Activated naive CD8-positive, alpha-beta T cell treated with anti-CD3 and anti-CD28 coated beads, Interleukin-2, amount 50 U/mL, for 24 hours (primary cell): ENCODE measurements at regions not wholly inside any gene's neighbourhood (a gene's known extent, or its start where the extent isn't known, plus 50 kb on each side); places are given as distances from the start of the nearest gene placed in this dataset.

Experiments used
- ATAC-seq: fragments of 150-1000 bp; cut with Tn5 transposase; one replicate; pipeline ENCODE4 v1.10.0; 2021
- DNase-seq: peaks from one replicate; pipeline ENCODE4 v3.0.0; 2021
- H3K27ac Mint-ChIP-seq: one replicate; pipeline ENCODE4 v1.8.0; 2021; ENCODE audit warnings: mild to moderate bottlenecking, mixed read lengths
- H3K27me3 Mint-ChIP-seq: one replicate; pipeline ENCODE4 v1.8.0; 2021; ENCODE audit warnings: mixed read lengths
- H3K36me3 Mint-ChIP-seq: one replicate; pipeline ENCODE4 v1.8.0; 2021; ENCODE audit warnings: low read depth, mixed read lengths
- H3K4me1 Mint-ChIP-seq: one replicate; pipeline ENCODE4 v1.8.0; 2021; ENCODE audit warnings: mixed read lengths
- H3K4me3 Mint-ChIP-seq: one replicate; pipeline ENCODE4 v1.8.0; 2021; ENCODE audit warnings: mild to moderate bottlenecking, moderate library complexity, mixed read lengths
- H3K9me3 Mint-ChIP-seq: one replicate; pipeline ENCODE4 v1.8.0; 2021; ENCODE audit warnings: mixed read lengths

DNA sequence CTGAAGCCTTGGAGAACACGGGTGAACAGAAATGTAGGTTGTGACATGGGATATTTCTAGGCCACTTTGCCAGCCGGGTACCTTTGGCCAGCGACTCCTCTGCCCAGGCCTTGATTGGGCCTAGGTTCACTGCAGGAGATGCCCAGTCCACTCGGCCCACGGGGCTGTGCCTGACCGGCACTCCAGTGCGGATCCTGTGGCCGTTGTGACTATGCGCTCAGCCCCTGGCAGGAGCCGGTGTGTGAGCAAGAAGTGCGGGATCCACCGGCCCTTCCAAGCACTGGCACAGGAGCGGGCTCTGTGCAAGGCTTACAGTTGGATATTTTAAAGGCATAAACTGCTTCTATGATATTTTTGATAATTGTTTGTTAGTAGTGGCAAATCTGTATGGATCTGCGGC is 1042.5 kb upstream of the PCDH9 start:
- Mint-ChIP-seq H3K4me3 (no peak overlapping the region), H3K36me3 (no peaks in the 10 kb centered on the region), H3K27ac (no peak overlapping the region), H3K27me3 (no peaks in the 10 kb centered on the region), H3K9me3 (peaks cover 28% of the 10 kb centered on the region), H3K4me1 (no peaks in the 10 kb centered on the region)
- ATAC-seq (no peak), DNase-seq (no peak)

DNA sequence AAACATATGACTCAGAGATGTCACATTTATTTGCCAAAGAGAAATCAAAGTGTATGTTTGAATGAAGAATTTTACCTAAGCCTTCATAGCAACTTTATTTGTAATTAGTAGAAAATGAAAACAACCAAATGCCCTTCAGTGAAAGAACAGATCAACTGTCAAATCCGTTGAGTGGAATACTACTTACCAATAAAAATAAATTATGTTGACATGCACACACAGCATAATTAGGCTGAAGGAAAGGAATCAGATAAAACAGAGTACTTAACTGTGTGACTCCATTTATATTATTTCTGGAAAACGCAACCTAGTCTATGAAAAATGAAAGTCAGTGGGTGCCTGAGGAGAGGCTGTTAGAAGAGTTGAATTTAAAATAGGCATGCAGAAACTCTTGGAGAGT is 1034.6 kb upstream of the PCDH9 start:
- DNase-seq = no peak
- Mint-ChIP-seq H3K9me3 (no peaks in the 10 kb centered on the region), H3K27ac (no peak overlapping the region), H3K4me1 (no peaks in the 10 kb centered on the region), H3K4me3 (no peak overlapping the region), H3K27me3 (no peaks in the 10 kb centered on the region), H3K36me3 (no peaks in the 10 kb centered on the region)
- no peak for ATAC-seq

DNA sequence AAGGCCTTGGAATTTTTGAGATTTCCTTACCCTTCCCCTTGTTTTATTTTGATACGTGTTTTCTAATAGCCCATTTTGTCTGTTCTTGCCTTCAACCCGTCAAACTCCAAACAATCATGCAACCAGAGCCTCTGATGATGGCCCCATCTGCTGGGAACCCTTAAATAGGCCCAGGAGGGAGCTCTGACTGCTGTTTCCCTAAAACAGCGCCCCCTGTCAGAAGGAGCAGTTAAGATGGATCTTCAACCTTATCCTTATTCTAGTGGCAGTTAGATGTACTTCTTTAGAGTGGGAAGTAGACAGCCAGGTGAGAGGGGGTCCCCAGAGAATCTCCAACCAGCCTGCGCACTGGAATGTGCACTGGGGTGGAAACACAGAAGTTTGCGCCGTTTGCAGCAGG is 1031.0 kb upstream of the PCDH9 start:
- no peak overlapping the region for H3K27ac Mint-ChIP-seq
- no peaks in the 10 kb centered on the region for H3K4me1 Mint-ChIP-seq
- H3K4me3 Mint-ChIP-seq = no peak overlapping the region
- H3K27me3 Mint-ChIP-seq = no peaks in the 10 kb centered on the region
- H3K9me3 Mint-ChIP-seq = no peaks in the 10 kb centered on the region
- no peak for ATAC-seq
- no peaks in the 10 kb centered on the region for H3K36me3 Mint-ChIP-seq
- DNase-seq = no peak

DNA sequence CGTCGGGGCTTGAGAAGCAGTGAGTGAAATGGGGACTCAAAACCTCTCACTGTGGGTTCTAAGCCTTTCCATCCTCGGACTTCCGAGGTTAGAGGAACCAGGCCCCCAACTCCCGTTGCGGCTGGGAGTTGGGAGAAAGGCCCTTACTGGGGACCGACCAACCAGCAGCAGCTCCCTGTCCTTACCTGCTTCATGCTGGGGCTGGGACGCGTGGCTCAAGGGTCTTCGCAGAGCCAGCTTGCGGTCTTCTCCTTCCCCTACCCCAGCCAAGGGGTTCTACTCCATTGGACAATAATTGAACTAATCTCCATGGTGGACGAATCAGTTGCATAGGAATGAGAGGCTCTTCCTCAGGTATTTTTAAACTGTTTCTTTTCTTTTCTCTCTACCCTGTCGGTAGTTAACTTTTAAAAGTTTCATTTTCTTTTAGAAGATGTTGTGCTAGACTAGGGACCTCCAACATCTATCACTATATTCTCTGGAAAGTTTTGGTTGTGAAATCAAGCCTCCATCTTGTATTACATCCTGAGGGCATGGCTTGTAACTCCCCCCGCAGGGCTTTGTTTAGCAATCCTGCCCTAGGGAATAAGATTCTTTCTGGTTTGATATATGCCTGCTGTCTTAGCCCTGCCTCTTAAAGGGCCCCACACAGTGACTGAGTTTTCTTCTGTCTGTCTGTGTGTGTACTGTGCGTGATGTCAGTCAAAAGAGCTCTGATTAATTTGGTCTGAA is 1027.1 kb upstream of the PCDH9 start:
- Mint-ChIP-seq H3K36me3 (no peaks in the 10 kb centered on the region), H3K4me1 (no peaks in the 10 kb centered on the region), H3K27ac (no peak overlapping the region), H3K4me3 (no peak overlapping the region), H3K27me3 (no peaks in the 10 kb centered on the region), H3K9me3 (peaks cover 5% of the 10 kb centered on the region)
- no peak for ATAC-seq
- no peak for DNase-seq

DNA sequence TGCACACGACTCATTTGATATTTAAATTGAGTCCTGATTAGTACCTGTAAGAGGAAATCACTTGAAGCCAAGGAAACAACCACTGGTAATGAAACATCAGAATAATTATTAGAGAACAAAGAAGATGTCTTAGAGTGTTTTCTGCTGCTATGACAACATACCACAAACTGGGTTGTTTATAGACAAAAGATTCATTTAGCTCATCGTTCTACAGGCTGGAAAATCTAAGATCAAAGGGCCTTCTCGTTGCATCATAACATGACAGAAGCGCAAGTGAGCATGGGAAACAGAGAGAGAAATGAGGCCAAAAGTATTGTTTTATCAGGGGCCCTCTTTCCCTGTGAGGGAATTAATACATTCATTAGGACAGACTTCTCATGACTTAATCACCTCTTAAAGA is 1024.0 kb upstream of the PCDH9 start:
- no peak overlapping the region for H3K27ac Mint-ChIP-seq
- no peak for DNase-seq

DNA sequence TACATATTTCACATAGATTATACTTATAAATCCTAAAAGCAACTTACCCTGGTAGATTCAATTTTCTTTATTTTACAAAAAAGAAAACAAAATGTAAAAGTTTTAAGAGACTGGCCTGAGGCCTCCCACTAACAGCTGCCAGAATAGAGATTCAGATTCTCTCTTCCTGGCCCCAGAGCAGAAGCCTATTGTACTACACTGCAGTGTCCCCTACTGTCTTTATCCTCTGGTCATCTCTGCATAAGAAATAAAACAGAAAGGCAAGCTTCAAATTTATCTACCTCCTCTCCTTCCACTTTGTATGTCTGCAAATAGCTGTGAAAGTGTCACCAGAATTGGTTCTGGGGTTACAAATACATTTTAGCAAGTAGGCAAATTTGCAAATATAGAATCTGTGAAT is 1004.1 kb upstream of the PCDH9 start:
- H3K27me3 Mint-ChIP-seq = no peaks in the 10 kb centered on the region
- H3K4me1 Mint-ChIP-seq = no peaks in the 10 kb centered on the region
- peaks cover 11% of the 10 kb centered on the region for H3K9me3 Mint-ChIP-seq
- DNase-seq (no peak), ATAC-seq (no peak)
- H3K36me3 Mint-ChIP-seq = no peaks in the 10 kb centered on the region
- H3K27ac Mint-ChIP-seq = no peak overlapping the region
- no peak overlapping the region for H3K4me3 Mint-ChIP-seq

More for the DNA sequence above, 1024.0 kb upstream of the PCDH9 start:
- H3K4me1 Mint-ChIP-seq = no peaks in the 10 kb centered on the region
- ATAC-seq = no peak
- H3K9me3 Mint-ChIP-seq = peaks cover 5% of the 10 kb centered on the region
- no peak overlapping the region for H3K4me3 Mint-ChIP-seq
- no peaks in the 10 kb centered on the region for H3K27me3 Mint-ChIP-seq
- no peaks in the 10 kb centered on the region for H3K36me3 Mint-ChIP-seq

DNA sequence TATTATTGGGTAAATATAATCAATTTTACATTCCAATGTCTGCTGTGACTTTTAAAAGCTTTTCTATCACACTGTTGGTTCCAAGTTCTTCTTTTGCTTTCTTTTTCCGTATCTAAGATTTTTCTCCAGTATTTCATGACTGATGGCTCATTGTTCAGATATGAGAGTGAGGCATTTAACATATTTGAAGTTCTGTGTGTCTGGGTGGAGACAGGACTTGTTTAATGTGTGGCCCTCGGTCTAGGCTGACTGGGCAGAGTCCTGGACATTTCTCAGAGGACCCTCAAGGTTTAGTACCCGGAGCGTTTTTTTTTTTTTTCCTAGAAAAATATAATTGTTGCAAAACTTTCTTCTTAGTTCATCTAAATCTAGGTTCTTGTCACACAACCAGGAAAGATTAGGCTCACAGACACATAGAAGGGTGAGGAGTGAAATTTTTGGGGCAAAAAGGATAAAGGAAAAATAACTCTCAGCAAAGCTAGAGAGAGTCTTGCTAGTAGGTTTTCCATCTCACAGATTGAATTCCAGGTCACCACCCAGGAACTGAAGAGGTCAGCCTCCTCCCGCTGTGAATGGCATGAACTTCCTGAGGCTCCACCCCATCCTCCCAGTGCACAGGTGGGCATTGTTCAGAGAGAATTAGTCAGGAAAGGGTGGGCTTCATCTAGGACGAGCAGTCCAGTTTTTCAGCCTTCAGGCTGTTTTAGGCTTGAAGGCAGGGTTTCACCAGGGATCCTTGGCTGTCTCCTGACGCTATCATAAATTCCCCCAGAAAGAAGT is 1002.4 kb upstream of the PCDH9 start:
- Mint-ChIP-seq H3K9me3 (peaks cover 18% of the 10 kb centered on the region), H3K4me3 (no peak overlapping the region), H3K36me3 (no peaks in the 10 kb centered on the region), H3K4me1 (no peaks in the 10 kb centered on the region), H3K27me3 (no peaks in the 10 kb centered on the region), H3K27ac (no peak overlapping the region)
- no peak for ATAC-seq
- no peak for DNase-seq

DNA sequence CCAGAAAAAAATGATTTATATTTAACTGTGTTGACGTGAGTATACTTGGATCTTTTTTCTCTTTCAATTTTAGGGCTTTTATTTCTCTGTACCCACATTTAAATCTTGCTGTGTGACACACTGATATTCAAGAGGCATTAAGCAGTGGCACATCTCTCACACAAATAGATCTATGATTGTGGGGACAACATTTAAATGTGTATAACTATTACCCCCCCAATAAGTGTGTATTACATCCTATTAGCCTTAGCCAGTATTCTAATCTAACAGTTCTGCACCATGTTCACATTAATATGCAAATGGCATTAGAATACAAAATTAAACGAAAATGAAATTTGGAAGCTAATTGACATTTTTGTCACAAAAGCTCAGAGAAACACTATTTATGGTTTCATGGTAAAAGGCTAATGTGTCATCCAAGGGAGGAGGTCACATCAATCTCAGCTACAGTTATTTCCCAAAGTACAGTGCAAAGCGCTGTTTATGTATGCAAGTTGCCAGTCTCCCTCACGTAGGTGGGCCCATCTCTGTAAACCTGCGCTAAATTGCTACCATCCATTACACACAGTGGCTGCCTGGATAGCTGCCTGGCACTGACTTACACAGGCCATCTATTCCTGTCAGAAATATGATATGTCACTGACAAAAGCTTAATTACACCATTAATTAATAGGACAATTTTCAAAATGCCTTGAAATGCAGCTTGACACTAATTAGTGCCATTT is 984.7 kb upstream of the PCDH9 start:
- no peaks in the 10 kb centered on the region for H3K4me1 Mint-ChIP-seq
- no peaks in the 10 kb centered on the region for H3K36me3 Mint-ChIP-seq
- H3K9me3 Mint-ChIP-seq = peaks cover 12% of the 10 kb centered on the region
- no peak overlapping the region for H3K27ac Mint-ChIP-seq
- DNase-seq (no peak), ATAC-seq (no peak)
- no peak overlapping the region for H3K4me3 Mint-ChIP-seq
- no peaks in the 10 kb centered on the region for H3K27me3 Mint-ChIP-seq

DNA sequence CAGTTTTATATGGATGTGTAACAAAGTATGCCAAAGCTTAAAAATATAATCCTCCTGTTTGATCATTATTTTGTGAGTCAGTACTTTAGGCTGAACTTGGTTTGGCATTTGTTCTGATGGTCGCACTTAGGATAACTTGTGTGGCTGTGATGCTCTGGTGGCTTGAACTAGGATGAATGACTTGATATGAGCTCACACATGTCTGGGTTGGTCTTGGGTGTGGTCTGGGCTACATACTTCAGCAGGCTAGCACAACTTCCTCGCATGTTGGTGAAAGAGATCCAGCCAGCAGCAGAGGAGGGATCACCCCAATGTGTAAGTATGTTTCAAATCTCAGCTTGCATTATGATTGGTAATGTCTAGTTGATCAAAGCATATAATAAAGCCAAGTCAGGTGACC is 969.1 kb upstream of the PCDH9 start:
- DNase-seq (no peak), ATAC-seq (no peak)
- Mint-ChIP-seq H3K4me3 (no peak overlapping the region), H3K27me3 (no peaks in the 10 kb centered on the region), H3K4me1 (no peaks in the 10 kb centered on the region), H3K27ac (no peak overlapping the region), H3K36me3 (no peaks in the 10 kb centered on the region), H3K9me3 (no peaks in the 10 kb centered on the region)

DNA sequence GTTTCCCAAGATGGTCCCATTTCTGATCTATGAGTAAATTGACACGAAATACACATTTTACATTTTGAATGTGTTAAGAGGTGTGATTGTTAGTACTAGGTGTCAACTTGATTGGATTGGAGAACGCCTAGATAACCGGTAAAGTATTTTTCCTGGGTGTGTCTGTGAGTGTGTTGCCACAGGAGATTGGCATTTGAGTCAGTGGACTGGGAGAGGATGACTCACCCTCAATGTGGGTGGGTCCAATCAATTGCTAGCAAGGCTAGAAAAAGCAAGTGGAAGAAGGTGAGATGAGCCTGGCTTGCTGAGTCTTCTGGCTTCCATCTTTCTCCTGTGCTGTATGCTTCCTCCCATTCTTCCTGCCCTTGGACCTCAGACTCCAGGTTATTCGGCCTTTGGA is 960.7 kb upstream of the PCDH9 start:
- DNase-seq (no peak), ATAC-seq (no peak)
- no peak overlapping the region for H3K4me3 Mint-ChIP-seq
- H3K36me3 Mint-ChIP-seq = no peaks in the 10 kb centered on the region
- H3K27me3 Mint-ChIP-seq = no peaks in the 10 kb centered on the region
- peaks cover 9% of the 10 kb centered on the region for H3K9me3 Mint-ChIP-seq
- no peak overlapping the region for H3K27ac Mint-ChIP-seq
- H3K4me1 Mint-ChIP-seq = no peaks in the 10 kb centered on the region

DNA sequence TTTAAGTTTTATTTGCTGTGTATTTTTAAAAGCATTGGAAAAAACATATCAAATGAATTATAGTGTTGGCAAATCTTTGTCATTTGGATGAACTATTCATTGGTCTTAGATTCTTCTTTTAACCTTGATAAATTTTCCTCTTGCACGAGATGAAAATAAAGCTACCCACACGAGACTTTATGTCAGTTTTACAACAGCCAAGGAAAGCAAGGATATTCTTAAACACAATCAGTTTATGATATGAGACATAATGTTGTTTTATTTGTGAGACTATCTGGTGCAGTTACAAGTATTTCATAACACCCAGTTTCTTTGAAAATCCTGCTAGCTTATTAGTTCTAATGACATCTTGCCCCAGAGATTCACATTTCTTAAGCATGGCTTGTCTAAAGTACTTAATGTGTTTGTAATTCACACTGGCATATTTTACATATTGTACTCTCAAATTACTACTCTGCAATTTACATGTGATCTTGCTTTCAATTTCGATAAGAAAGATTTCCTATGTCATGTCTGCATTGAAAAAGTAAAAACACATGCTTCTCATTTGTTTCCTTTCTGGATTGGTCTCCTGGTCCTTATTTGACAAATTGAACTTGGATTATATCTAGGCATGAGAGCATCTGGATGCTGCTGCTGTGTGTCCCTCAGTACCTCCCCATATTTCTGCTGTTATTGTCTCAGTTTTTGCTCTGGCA is 955.5 kb upstream of the PCDH9 start:
- H3K36me3 Mint-ChIP-seq = no peaks in the 10 kb centered on the region
- no peak for ATAC-seq
- peaks cover 9% of the 10 kb centered on the region for H3K9me3 Mint-ChIP-seq
- H3K27ac Mint-ChIP-seq = no peak overlapping the region
- H3K4me1 Mint-ChIP-seq = no peaks in the 10 kb centered on the region
- no peaks in the 10 kb centered on the region for H3K27me3 Mint-ChIP-seq
- H3K4me3 Mint-ChIP-seq = no peak overlapping the region
- no peak for DNase-seq

DNA sequence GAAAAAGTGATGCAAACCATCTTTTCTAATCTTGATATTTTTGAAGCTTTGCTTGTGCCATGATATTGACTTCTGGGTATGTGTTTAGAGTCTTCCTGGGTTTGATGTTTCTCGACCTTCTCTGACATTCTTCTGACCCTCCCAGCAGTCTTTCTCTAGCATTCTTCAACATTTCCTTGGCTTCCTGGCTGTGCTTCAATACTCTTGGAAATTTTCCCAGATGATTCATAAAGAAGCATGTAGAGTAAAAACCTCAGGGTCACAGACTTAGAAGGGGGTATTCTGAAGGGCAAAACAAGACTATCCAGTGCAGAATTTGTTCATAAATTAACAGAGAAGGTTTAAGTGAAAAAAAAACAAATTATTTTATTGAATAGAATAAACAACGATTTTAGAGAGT is 946.3 kb upstream of the PCDH9 start:
- H3K36me3 Mint-ChIP-seq = no peaks in the 10 kb centered on the region
- no peaks in the 10 kb centered on the region for H3K4me1 Mint-ChIP-seq
- H3K27ac Mint-ChIP-seq = no peak overlapping the region
- DNase-seq (no peak), ATAC-seq (no peak)
- H3K4me3 Mint-ChIP-seq = no peak overlapping the region
- peaks cover 19% of the 10 kb centered on the region for H3K9me3 Mint-ChIP-seq
- H3K27me3 Mint-ChIP-seq = no peaks in the 10 kb centered on the region

DNA sequence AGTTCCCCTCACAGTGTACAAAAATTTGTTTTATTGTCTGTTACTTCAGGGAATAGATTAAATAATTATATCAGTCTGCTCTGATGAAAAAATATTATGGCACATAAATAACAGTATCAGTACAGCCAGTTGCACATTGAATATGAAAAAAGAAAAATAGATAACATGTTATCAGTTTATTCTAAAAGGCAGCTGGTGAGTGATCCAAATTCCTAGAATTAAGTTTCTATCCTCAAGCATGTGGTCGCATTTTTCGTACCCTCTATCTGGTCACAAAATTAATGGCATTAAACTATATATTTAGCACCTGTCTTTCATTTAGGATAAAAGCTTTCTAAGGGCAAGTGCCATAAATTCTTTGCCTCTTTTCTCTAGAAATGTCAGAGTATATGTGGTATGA is 944.8 kb upstream of the PCDH9 start:
- Mint-ChIP-seq H3K4me1 (no peaks in the 10 kb centered on the region), H3K36me3 (no peaks in the 10 kb centered on the region), H3K9me3 (peaks cover 12% of the 10 kb centered on the region), H3K27me3 (no peaks in the 10 kb centered on the region), H3K4me3 (no peak overlapping the region), H3K27ac (no peak overlapping the region)
- DNase-seq (no peak), ATAC-seq (no peak)

DNA sequence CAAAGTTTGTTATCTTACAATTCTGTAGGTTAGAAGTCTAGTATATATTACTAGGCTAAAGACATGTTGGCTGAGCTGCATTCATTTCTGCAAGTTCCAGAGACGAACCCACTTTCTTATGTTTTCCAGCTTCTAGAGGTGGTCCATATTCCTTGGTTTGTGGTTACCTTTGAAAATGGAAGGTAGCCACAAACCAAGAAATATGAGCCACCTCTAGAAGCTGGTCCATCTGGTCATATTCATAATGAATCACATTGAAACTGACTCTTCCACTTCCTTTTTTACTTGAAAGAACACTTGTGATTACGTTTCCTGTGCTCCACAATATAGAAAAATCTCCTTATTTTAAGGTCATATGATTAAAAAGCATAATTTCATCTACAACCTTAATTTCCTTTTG is 943.0 kb upstream of the PCDH9 start:
- Mint-ChIP-seq H3K36me3 (no peaks in the 10 kb centered on the region), H3K27me3 (no peaks in the 10 kb centered on the region), H3K4me1 (no peaks in the 10 kb centered on the region), H3K9me3 (peaks cover 12% of the 10 kb centered on the region), H3K27ac (no peak overlapping the region), H3K4me3 (no peak overlapping the region)
- DNase-seq (no peak), ATAC-seq (no peak)
